ENCODE measurements at regions not wholly inside any gene's neighbourhood (a gene's known extent, or its start where the extent isn't known, plus 50 kb on each side); places are given as distances from the start of the nearest gene placed in this dataset.

DNA sequence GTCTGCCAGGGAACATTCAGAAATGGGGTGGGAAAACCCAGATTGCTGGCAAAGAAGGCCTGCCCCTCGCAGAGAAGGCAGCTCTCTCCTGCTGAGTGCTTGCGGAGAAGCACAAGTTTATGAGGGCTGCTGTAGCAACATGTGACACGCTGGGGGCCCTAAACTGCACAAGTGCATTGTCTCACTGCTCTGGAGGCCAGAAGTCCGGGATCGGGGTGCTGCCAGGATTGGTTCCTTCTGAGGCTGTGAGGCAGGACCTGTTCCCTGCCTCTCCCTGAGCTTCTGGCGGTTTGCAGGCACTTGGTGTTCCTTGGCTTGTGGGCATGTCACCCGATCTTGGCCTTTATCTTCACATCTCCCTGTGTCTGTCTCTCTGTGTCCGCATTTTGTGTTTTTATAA, 75.6 kb upstream of the NEURL1B start:
- 73% methylated on average over 6 of the region's 8 CpGs for WGBS (ENCODE audit: insufficient coverage)
- H3K4me1 ChIP-seq (ENCODE audit: control insufficient read depth in 1 of 2, extremely low read depth in 1 of 2, insufficient read depth in 2 of 2, low read length in 2 of 2): no peaks in the 10 kb centered on the region
- H3K27me3 Mint-ChIP-seq: peaks cover 6 to 14% of the 10 kb centered on the region in 2 donors
- DNase-seq: no peak
- ChIA-PET POLR2A (no interaction called here), CTCF (no interaction called here)
- H3K36me3 ChIP-seq (ENCODE audit: control insufficient read depth in 2 of 2, extremely low read depth in 1 of 2, insufficient read depth in 1 of 2, low read length in 1 of 2): no peaks in the 10 kb centered on the region
- no peaks in the 10 kb centered on the region for H3K36me3 Mint-ChIP-seq
- no peaks in the 10 kb centered on the region for H3K9me3 Mint-ChIP-seq
- no peaks in the 10 kb centered on the region for H3K9me3 ChIP-seq
- H3K27me3 ChIP-seq (replicated peaks in 1 of 2; ENCODE audit: control insufficient read depth in 2 of 2, extremely low read depth in 1 of 2, insufficient read depth in 2 of 2, low read length in 1 of 2): peaks cover 0 to 38% of the 10 kb centered on the region in 2 experiments
- no peak overlapping the region for H3K27ac ChIP-seq (ENCODE audit: low read length)
- no peaks in the 10 kb centered on the region for H3K4me1 Mint-ChIP-seq
- no peak overlapping the region for H3K4me3 Mint-ChIP-seq
- no peak overlapping the region for H3K27ac Mint-ChIP-seq
- ATAC-seq (replicated peaks in 1 of 4): no peak
- H3K4me3 ChIP-seq (ENCODE audit: control insufficient read depth in 1 of 2, extremely low read depth in 1 of 2, low read length in 1 of 2): no peak overlapping the region

DNA sequence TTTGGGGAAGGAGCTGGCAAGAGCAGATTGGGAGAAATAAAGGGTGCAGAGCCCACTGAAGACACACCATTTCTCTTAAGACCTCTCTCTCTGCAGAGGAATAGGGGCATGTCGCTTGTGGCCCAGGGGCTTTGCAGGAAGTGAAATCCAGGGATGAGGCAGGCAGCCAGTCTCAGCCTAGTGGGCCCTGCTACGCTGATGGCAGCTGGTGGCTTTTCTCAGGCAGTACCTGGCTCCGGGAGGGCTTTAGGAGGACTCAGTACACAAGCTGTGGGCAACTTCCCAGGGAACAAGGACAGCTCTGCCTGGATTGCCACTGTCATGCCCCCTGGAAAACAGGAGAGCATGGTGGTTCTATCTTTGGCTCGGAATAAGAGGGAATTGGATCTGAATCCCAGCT, 76.2 kb upstream of the NEURL1B start:
- Mint-ChIP-seq H3K27me3 (peaks cover 5 to 14% of the 10 kb centered on the region in 2 donors), H3K27ac (no peak overlapping the region), H3K4me3 (no peak overlapping the region), H3K9me3 (no peaks in the 10 kb centered on the region), H3K4me1 (no peaks in the 10 kb centered on the region), H3K36me3 (no peaks in the 10 kb centered on the region)
- DNase-seq (no peak), ATAC-seq (replicated peaks in 1 of 4) (no peak)
- Histone ChIP-seq H3K4me1 (ENCODE audit: control insufficient read depth in 1 of 2, extremely low read depth in 1 of 2, insufficient read depth in 2 of 2, low read length in 2 of 2) (no peaks in the 10 kb centered on the region), H3K4me3 (ENCODE audit: control insufficient read depth in 1 of 2, extremely low read depth in 1 of 2, low read length in 1 of 2) (no peak overlapping the region), H3K27me3 (replicated peaks in 1 of 2; ENCODE audit: control insufficient read depth in 2 of 2, extremely low read depth in 1 of 2, insufficient read depth in 2 of 2, low read length in 1 of 2) (peaks cover 0 to 36% of the 10 kb centered on the region in 2 experiments), H3K27ac (ENCODE audit: low read length) (no peak overlapping the region), H3K9me3 (no peaks in the 10 kb centered on the region), H3K36me3 (ENCODE audit: control insufficient read depth in 2 of 2, extremely low read depth in 1 of 2, insufficient read depth in 1 of 2, low read length in 1 of 2) (no peaks in the 10 kb centered on the region)
- ChIA-PET CTCF (no interaction called here), POLR2A (no interaction called here)
- WGBS (ENCODE audit: insufficient coverage): 89% methylated on average over 3 of the region's 4 CpGs

DNA sequence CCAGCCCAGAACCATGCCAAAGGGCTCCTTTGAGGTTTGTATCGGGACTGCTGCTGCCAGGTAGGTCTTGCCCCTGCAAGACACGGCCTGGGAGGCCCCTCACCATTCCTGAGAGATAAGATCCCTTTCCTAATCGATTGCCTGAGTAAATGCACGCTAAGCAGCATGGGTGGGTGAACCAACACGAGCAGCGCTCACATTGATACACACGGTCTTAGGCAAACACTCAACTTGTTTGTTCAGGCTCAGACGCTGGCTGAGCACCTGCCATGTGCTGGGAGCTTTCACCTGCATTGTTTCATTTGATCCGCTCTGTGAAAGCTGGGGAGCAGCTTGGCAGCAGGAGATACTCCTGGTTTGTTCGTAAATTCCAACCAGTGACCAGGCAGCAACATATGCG, 76.9 kb upstream of the NEURL1B start:
- H3K27ac ChIP-seq (ENCODE audit: low read length): no peak overlapping the region
- Mint-ChIP-seq H3K4me1 (no peaks in the 10 kb centered on the region), H3K9me3 (no peaks in the 10 kb centered on the region), H3K4me3 (no peak overlapping the region), H3K36me3 (no peaks in the 10 kb centered on the region), H3K27me3 (peaks cover 5 to 13% of the 10 kb centered on the region in 2 donors), H3K27ac (no peak overlapping the region)
- H3K27me3 ChIP-seq (replicated peaks in 1 of 2; ENCODE audit: control insufficient read depth in 2 of 2, extremely low read depth in 1 of 2, insufficient read depth in 2 of 2, low read length in 1 of 2): peaks cover 0 to 35% of the 10 kb centered on the region in 2 experiments
- no peaks in the 10 kb centered on the region for H3K36me3 ChIP-seq (ENCODE audit: control insufficient read depth in 2 of 2, extremely low read depth in 1 of 2, insufficient read depth in 1 of 2, low read length in 1 of 2)
- ChIA-PET POLR2A (no interaction called here), CTCF (no interaction called here)
- H3K4me1 ChIP-seq (ENCODE audit: control insufficient read depth in 1 of 2, extremely low read depth in 1 of 2, insufficient read depth in 2 of 2, low read length in 2 of 2): no peaks in the 10 kb centered on the region
- 80% methylated on average over 11 of the region's 11 CpGs for WGBS (ENCODE audit: insufficient coverage)
- ATAC-seq (replicated peaks in 1 of 4) (no peak), DNase-seq (no peak)
- no peaks in the 10 kb centered on the region for H3K9me3 ChIP-seq
- H3K4me3 ChIP-seq (ENCODE audit: control insufficient read depth in 1 of 2, extremely low read depth in 1 of 2, low read length in 1 of 2): no peak overlapping the region

DNA sequence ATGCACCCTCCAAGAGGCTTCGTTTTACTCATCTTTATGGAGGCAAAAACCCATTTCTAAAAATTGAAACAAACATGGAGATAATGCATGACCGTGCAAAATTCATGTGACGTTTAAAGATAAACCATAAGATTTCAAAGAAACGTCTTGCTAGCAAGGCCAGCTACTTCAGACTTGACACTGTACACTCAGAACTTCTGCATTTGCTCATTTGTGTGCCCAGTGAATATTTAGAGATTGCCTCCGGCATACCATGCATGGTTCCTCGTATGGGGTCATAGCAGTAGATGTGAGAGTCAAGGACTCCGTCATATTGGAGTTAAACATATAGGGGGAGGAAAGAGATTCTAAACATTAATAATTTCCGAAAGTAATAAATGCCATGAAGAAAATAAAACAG, 78.6 kb upstream of the NEURL1B start:
- CTCF ChIA-PET: no interaction called here
- Mint-ChIP-seq H3K36me3 (no peaks in the 10 kb centered on the region), H3K4me3 (no peak overlapping the region)

DNA sequence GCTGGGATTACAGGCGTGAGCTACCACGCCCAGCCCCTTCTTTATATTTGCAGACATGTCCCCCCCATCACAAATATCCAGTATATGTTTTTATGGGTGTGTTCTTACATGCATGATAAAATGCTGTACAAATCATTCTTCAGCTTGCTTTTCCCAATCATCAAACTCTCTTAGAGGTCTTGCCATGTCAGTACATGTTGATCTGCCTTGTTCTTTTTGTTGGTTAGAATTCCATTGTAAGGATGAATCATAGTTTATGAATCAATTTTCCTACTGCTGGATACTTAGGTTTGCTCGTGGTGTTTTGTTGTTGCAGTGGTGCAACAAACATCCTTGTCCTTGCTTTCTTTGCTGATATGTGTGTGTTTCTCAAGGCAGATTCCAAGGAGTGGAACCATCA, 79.9 kb upstream of the NEURL1B start:
- Histone ChIP-seq H3K4me1 (ENCODE audit: control insufficient read depth in 1 of 2, extremely low read depth in 1 of 2, insufficient read depth in 2 of 2, low read length in 2 of 2) (no peaks in the 10 kb centered on the region), H3K9me3 (no peaks in the 10 kb centered on the region), H3K27me3 (replicated peaks in 1 of 2; ENCODE audit: control insufficient read depth in 2 of 2, extremely low read depth in 1 of 2, insufficient read depth in 2 of 2, low read length in 1 of 2) (peaks cover 0 to 32% of the 10 kb centered on the region in 2 experiments), H3K4me3 (ENCODE audit: control insufficient read depth in 1 of 2, extremely low read depth in 1 of 2, low read length in 1 of 2) (no peak overlapping the region), H3K36me3 (ENCODE audit: control insufficient read depth in 2 of 2, extremely low read depth in 1 of 2, insufficient read depth in 1 of 2, low read length in 1 of 2) (no peaks in the 10 kb centered on the region), H3K27ac (ENCODE audit: low read length) (no peak overlapping the region)
- DNase-seq (no peak), ATAC-seq (replicated peaks in 1 of 4) (no peak)
- H3K4me1 Mint-ChIP-seq: no peaks in the 10 kb centered on the region
- no peak overlapping the region for H3K4me3 Mint-ChIP-seq
- H3K27ac Mint-ChIP-seq: no peak overlapping the region
- H3K36me3 Mint-ChIP-seq: no peaks in the 10 kb centered on the region
- peaks cover 10 to 12% of the 10 kb centered on the region in 2 donors for H3K27me3 Mint-ChIP-seq
- CTCF ChIA-PET: no interaction called here
- POLR2A ChIA-PET: interaction anchor here in 1 of 2 donors (0.6 kb wide), 1 partner anchor 120 kb away, joined by 3 read pairs; no protein-coding TSS in a partner anchor
- no peaks in the 10 kb centered on the region for H3K9me3 Mint-ChIP-seq
- WGBS (ENCODE audit: insufficient coverage): no CpG with 5 or more reads among the region's 3 CpGs

More for the DNA sequence above, 78.6 kb upstream of the NEURL1B start:
- no peak overlapping the region for H3K4me3 ChIP-seq (ENCODE audit: control insufficient read depth in 1 of 2, extremely low read depth in 1 of 2, low read length in 1 of 2)
- peaks cover 0 to 33% of the 10 kb centered on the region in 2 experiments for H3K27me3 ChIP-seq (replicated peaks in 1 of 2; ENCODE audit: control insufficient read depth in 2 of 2, extremely low read depth in 1 of 2, insufficient read depth in 2 of 2, low read length in 1 of 2)
- no peak for DNase-seq
- ATAC-seq (replicated peaks in 1 of 4): no peak
- no peak overlapping the region for H3K27ac Mint-ChIP-seq
- H3K27ac ChIP-seq (ENCODE audit: low read length): no peak overlapping the region
- H3K9me3 ChIP-seq: no peaks in the 10 kb centered on the region
- no peaks in the 10 kb centered on the region for H3K36me3 ChIP-seq (ENCODE audit: control insufficient read depth in 2 of 2, extremely low read depth in 1 of 2, insufficient read depth in 1 of 2, low read length in 1 of 2)
- POLR2A ChIA-PET: no interaction called here
- no peaks in the 10 kb centered on the region for H3K4me1 Mint-ChIP-seq
- no peaks in the 10 kb centered on the region for H3K4me1 ChIP-seq (ENCODE audit: control insufficient read depth in 1 of 2, extremely low read depth in 1 of 2, insufficient read depth in 2 of 2, low read length in 2 of 2)
- H3K9me3 Mint-ChIP-seq: no peaks in the 10 kb centered on the region
- 94% methylated on average over 4 of the region's 8 CpGs for WGBS (ENCODE audit: insufficient coverage)
- peaks cover 10 to 12% of the 10 kb centered on the region in 2 donors for H3K27me3 Mint-ChIP-seq

DNA sequence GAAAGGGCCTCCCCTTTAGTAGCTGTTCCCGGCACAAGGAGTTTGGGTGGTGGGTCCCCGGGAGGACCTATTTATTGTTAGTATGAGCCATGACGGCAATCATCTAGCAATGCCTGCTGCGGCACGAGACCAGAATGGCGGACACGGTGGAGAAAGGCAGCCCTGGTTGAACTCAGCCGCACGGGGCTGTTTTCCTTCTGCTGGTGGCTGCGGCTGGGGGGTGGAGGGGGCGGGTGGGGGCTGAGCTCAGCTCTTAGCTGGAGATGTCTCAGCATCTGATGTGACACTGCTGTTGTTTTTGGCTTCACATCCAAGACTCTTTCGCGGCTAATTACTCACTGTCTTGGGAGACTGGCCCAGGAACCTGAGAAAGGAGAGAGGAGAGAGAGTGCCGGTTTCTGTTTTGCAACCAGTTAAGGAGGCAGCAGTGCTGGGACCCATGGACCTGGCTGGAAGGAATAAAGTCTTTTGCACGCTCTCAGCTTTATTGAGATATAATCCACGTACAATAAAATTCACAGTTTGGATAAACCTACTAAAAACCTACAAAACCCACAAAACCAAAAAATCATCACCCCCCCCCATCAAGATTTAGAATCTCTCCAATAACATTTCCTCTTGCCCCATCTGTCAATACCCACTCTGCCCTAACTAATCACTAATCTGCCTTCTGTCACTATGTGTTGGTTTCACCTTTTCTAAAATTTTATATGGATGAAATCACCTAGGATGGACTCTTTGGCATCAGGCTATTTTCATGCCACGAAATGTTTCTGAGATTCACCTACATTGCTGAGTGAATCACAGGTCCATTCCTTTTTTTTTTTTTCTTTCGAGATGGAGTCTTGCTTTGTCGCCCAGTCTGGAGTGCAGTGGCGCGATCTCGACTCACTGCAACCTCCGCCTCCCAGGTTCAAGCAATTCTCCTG, 81.8 kb upstream of the NEURL1B start:
- 81% methylated on average over 13 of the region's 23 CpGs for WGBS (ENCODE audit: insufficient coverage)
- Mint-ChIP-seq H3K36me3 (no peaks in the 10 kb centered on the region), H3K4me1 (no peaks in the 10 kb centered on the region), H3K9me3 (no peaks in the 10 kb centered on the region), H3K27me3 (peaks cover 10 to 12% of the 10 kb centered on the region in 2 donors), H3K27ac (no peak overlapping the region), H3K4me3 (no peak overlapping the region)
- ChIA-PET CTCF (no interaction called here), POLR2A (no interaction called here)
- Histone ChIP-seq H3K27me3 (replicated peaks in 1 of 2; ENCODE audit: control insufficient read depth in 2 of 2, extremely low read depth in 1 of 2, insufficient read depth in 2 of 2, low read length in 1 of 2) (peaks cover 0 to 35% of the 10 kb centered on the region in 2 experiments), H3K27ac (ENCODE audit: low read length) (no peak overlapping the region), H3K4me1 (ENCODE audit: control insufficient read depth in 1 of 2, extremely low read depth in 1 of 2, insufficient read depth in 2 of 2, low read length in 2 of 2) (no peaks in the 10 kb centered on the region), H3K4me3 (ENCODE audit: control insufficient read depth in 1 of 2, extremely low read depth in 1 of 2, low read length in 1 of 2) (no peak overlapping the region), H3K36me3 (ENCODE audit: control insufficient read depth in 2 of 2, extremely low read depth in 1 of 2, insufficient read depth in 1 of 2, low read length in 1 of 2) (no peaks in the 10 kb centered on the region), H3K9me3 (no peaks in the 10 kb centered on the region)
- ATAC-seq (replicated peaks in 1 of 4) (no peak), DNase-seq (no peak)

Measured in T-cell (primary cell).